OCI-LY7 (cell line): ENCODE measurements at regions not wholly inside any gene's neighbourhood (a gene's known extent, or its start where the extent isn't known, plus 50 kb on each side); places are given as distances from the start of the nearest gene placed in this dataset.

Source experiments
- BruUV-seq: library from RNA; stranded (reverse); fragments of 400-500 nt; replicated peaks from 2 replicates; lab custom pipeline; 2021; lab: Mats Ljungman, UMichigan
- CTCF ChIA-PET: fragments of 300-600 bp; sonication (Branson Sonifier 250); formaldehyde crosslinking; loops from one replicate; lab custom pipeline; 2022; ENCODE audit warnings: antibody characterized with exemption; ENCODE audit not compliant: unreplicated experiment; lab: Charles Lee
- POLR2A ChIA-PET: fragments of 300-600 bp; sonication (Branson Sonifier 250); formaldehyde crosslinking; loops from one replicate; lab custom pipeline; 2022; ENCODE audit warnings: antibody characterized with exemption; lab: Charles Lee
- DNase-seq: peaks from one replicate; pipeline ENCODE4 v3.0.0-alpha.2; 2015; ENCODE audit warnings: low spot score
- H2AFZ ChIP-seq: fragments of 200-600 bp; sonication (generic), shearing (Covaris generic); 2 replicates; pipeline ENCODE4 v1.6.1; 2014; ENCODE audit warnings: mild to moderate bottlenecking, antibody characterized with exemption, low read length, moderate library complexity
- H3K27ac ChIP-seq: fragments of 200-600 bp; sonication (generic); 2 replicates; pipeline ENCODE4 v1.5.1; 2014; ENCODE audit warnings: mixed run types, low read depth, mild to moderate bottlenecking, moderate library complexity, low read length, inconsistent platforms; ENCODE audit not compliant: poor library complexity, severe bottlenecking
- H3K36me3 ChIP-seq: fragments of 200-600 bp; sonication (generic); 2 replicates; pipeline ENCODE4 v1.6.1; 2014; ENCODE audit warnings: mild to moderate bottlenecking, antibody characterized with exemption, low read length, moderate library complexity, mixed read lengths; ENCODE audit not compliant: insufficient read depth
- H3K4me1 ChIP-seq: fragments of 200-600 bp; sonication (generic); 2 replicates; pipeline ENCODE4 v1.5.1; 2014; ENCODE audit warnings: mild to moderate bottlenecking, low read length; ENCODE audit not compliant: insufficient read depth, poor library complexity, severe bottlenecking
- H3K4me2 ChIP-seq: fragments of 200-600 bp; sonication (generic); 2 replicates; pipeline ENCODE4 v1.6.1; 2014; ENCODE audit warnings: mild to moderate bottlenecking, low read length
- H3K4me3 ChIP-seq: fragments of 200-600 bp; sonication (generic); 2 replicates; pipeline ENCODE4 v1.5.1; 2014; ENCODE audit warnings: mild to moderate bottlenecking, low read depth, low read length; ENCODE audit not compliant: poor library complexity, severe bottlenecking
- H3K79me2 ChIP-seq: fragments of 200-600 bp; sonication (generic); 2 replicates; pipeline ENCODE4 v1.6.1; 2016; ENCODE audit warnings: low read depth, mild to moderate bottlenecking, low read length, moderate library complexity, mixed read lengths; ENCODE audit not compliant: insufficient read depth
- H3K9me2 ChIP-seq: fragments of 200-600 bp; sonication (generic); 2 replicates; pipeline ENCODE4 v1.6.1; 2016; ENCODE audit warnings: mild to moderate bottlenecking, low read length, mixed read lengths; ENCODE audit not compliant: insufficient read depth
- H3K9me3 ChIP-seq: fragments of 200-600 bp; sonication (generic); 2 replicates; pipeline ENCODE4 v1.6.1; 2014; ENCODE audit warnings: mild to moderate bottlenecking, mixed run types, low read length, mixed read lengths
- H4K20me1 ChIP-seq: fragments of 200-600 bp; sonication (generic); 2 replicates; pipeline ENCODE4 v1.6.1; 2014; ENCODE audit warnings: mild to moderate bottlenecking, antibody characterized with exemption, low read length, moderate library complexity, mixed read lengths; ENCODE audit not compliant: insufficient read depth
- EZH2phosphoT487 ChIP-seq: fragments of 200-600 bp; sonication (generic); IDR thresholded peaks from 2 replicates; pipeline ENCODE4 v1.6.1; 2018; ENCODE audit warnings: low read depth, borderline replicate concordance, mild to moderate bottlenecking, mixed run types, antibody characterized with exemption, low read length, moderate library complexity, mixed read lengths
- intact Hi-C: fragments of 100-400 bp; cut with micrococcal nuclease; formaldehyde crosslinking; loops from one replicate; pipeline ENCODE4 v1.10.0; 2022; ENCODE audit not compliant: unreplicated experiment
- TF ChIP-seq, protein P1 (sequence below): fragments of 200-600 bp; sonication (generic); conservative IDR thresholded peaks from 2 replicates; pipeline ENCODE4 v1.5.1; 2014; ENCODE audit warnings: mild to moderate bottlenecking, antibody characterized with exemption, low read length, moderate library complexity, mixed read lengths

DNA sequence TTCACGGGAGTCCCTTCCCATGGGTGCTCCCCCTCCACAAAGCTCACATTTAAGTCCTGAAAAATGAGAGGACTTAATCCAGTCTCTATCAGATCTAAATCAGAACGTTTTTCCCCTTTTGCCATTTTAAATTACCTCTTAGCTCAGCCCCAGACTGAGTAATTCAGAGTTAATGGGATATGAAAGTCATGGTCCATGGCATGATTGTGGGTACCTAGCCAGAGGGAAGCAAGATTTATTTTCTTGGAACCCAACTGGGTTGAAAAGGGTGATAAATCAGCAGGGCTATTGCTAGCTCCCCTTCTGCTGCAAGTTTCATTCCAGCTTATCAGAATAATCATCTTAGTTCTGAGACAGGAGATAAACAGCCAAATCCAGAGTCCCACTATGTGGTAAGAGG is 320.2 kb upstream of the CHD6 start:
- no peak overlapping the region for H2AFZ ChIP-seq
- H3K9me2 ChIP-seq = no peaks in the 10 kb centered on the region
- H3K79me2 ChIP-seq = no peaks in the 10 kb centered on the region
- H3K36me3 ChIP-seq = no peaks in the 10 kb centered on the region
- intact Hi-C loops = no loop called here
- H3K4me2 ChIP-seq = no peak overlapping the region
- no peaks in the 10 kb centered on the region for H3K9me3 ChIP-seq
- no peaks in the 10 kb centered on the region for H4K20me1 ChIP-seq
- BruUV-seq = no TSS peak
- H3K4me3 ChIP-seq = no peak overlapping the region
- ChIA-PET POLR2A (no interaction called here), CTCF (no interaction called here)
- no peaks in the 10 kb centered on the region for H3K4me1 ChIP-seq
- TF ChIP-seq EZH2phosphoT487 = no peak
- TF ChIP-seq, protein P1, sequence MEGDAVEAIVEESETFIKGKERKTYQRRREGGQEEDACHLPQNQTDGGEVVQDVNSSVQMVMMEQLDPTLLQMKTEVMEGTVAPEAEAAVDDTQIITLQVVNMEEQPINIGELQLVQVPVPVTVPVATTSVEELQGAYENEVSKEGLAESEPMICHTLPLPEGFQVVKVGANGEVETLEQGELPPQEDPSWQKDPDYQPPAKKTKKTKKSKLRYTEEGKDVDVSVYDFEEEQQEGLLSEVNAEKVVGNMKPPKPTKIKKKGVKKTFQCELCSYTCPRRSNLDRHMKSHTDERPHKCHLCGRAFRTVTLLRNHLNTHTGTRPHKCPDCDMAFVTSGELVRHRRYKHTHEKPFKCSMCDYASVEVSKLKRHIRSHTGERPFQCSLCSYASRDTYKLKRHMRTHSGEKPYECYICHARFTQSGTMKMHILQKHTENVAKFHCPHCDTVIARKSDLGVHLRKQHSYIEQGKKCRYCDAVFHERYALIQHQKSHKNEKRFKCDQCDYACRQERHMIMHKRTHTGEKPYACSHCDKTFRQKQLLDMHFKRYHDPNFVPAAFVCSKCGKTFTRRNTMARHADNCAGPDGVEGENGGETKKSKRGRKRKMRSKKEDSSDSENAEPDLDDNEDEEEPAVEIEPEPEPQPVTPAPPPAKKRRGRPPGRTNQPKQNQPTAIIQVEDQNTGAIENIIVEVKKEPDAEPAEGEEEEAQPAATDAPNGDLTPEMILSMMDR = no peak
- no peak overlapping the region for H3K27ac ChIP-seq
- no peak for DNase-seq

DNA sequence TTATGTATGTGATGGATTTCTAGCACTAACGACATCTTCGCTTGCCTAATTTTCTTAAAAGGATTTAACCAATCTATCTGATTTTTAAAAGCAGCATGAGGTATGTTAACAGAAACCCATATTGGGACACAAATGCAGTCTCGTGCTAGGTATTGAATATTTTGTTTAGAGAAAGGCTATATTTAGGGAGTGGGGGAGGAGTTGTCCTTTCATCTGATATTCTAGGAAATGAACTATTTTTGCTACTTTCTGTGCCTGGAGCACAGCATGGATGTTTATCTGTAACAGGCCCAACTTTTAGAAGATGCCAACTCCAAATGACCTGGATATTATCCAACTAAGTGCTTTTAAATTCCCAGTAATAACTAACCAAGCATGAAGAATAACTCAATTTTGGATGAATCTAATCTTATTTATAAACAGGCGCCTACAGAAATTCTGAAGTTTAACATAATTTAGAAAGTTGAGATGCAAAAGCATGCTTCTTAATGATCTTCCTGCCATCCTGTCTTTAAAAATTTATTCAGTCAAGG is 317.1 kb upstream of the CHD6 start:
- no peak for TF ChIP-seq EZH2phosphoT487
- TF ChIP-seq, protein P1 = no peak
- H3K9me3 ChIP-seq = no peaks in the 10 kb centered on the region
- H3K4me2 ChIP-seq = no peak overlapping the region
- H3K4me1 ChIP-seq = no peaks in the 10 kb centered on the region
- no TSS peak for BruUV-seq
- H3K4me3 ChIP-seq = no peak overlapping the region
- no peak overlapping the region for H3K27ac ChIP-seq
- intact Hi-C loops = no loop called here
- H2AFZ ChIP-seq = no peak overlapping the region
- H3K79me2 ChIP-seq = no peaks in the 10 kb centered on the region
- DNase-seq = no peak
- no peaks in the 10 kb centered on the region for H3K36me3 ChIP-seq
- no peaks in the 10 kb centered on the region for H3K9me2 ChIP-seq
- ChIA-PET POLR2A (no interaction called here), CTCF (no interaction called here)
- H4K20me1 ChIP-seq = no peaks in the 10 kb centered on the region

DNA sequence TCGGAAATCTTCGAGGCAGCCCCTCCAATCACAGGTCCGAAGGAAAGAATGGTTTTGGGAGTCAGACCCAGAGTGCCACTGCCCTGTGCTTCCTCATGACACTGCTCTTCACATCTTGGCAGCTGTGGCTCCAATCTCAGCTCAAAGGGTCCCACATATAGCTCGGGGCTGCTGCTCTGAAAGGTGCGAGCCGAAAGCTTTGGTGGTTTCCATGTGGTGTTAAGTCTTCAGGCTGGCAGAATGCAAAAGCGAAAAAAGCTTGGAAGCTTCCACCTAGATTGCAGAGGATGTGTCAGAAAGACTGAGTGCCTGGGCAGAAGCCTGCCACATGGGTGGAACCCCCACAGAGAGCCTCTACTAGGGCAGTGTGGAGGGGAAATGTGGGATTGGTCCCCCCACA is 314.3 kb upstream of the CHD6 start:
- Histone ChIP-seq H3K36me3 (no peaks in the 10 kb centered on the region), H3K9me2 (no peaks in the 10 kb centered on the region), H3K9me3 (no peaks in the 10 kb centered on the region), H3K27ac (no peak overlapping the region), H4K20me1 (no peaks in the 10 kb centered on the region), H2AFZ (no peak overlapping the region), H3K79me2 (no peaks in the 10 kb centered on the region), H3K4me2 (no peak overlapping the region), H3K4me1 (no peaks in the 10 kb centered on the region), H3K4me3 (no peak overlapping the region)
- POLR2A ChIA-PET = interaction anchor here (0.7 kb wide), 1 partner anchor 53 kb away, joined by 3 read pairs; no protein-coding TSS in a partner anchor
- no TSS peak for BruUV-seq
- CTCF ChIA-PET = no interaction called here
- intact Hi-C loops = no loop called here
- DNase-seq = no peak
- TF ChIP-seq, protein P1 = no peak
- no peak for TF ChIP-seq EZH2phosphoT487
